Stimulated activated CD4-positive, alpha-beta T cell treated with anti-CD3 and anti-CD28 coated beads, Interleukin-1b, Interleukin-23, amount 100 ng/mL, for 4 hours (primary cell): ENCODE measurements at regions not wholly inside any gene's neighbourhood (a gene's known extent, or its start where the extent isn't known, plus 50 kb on each side); places are given as distances from the start of the nearest gene placed in this dataset.
"Not testable (repeated sequence)": the region's sequence is repeated elsewhere in the genome, so short reads cannot be mapped to it uniquely, and the experiment has no call there.

Source experiments
- DNase-seq, 2 donors: peaks; one replicate each; pipeline ENCODE4 v3.0.0-alpha.2; 2020; ENCODE audit warnings: low read depth in 2 of 2

GRCh38 chr13:76659074-76659473, 227.1 kb downstream of the KCTD12 start:
- DNase-seq = not testable (repeated sequence)

- no peak for DNase-seq
These were observed 229.7 kb downstream of the KCTD12 start for GRCh38 chr13:76656500-76656899.

- DNase-seq = no peak
These were observed 230.1 kb downstream of the KCTD12 start for GRCh38 chr13:76656056-76656455.

- DNase-seq = no peak
These were observed 231.9 kb downstream of the KCTD12 start for GRCh38 chr13:76654263-76654662.

GRCh38 chr13:76651286-76651685, 234.9 kb downstream of the KCTD12 start:
- DNase-seq = no peak

GRCh38 chr13:76647550-76647949, 238.7 kb downstream of the KCTD12 start:
- no peak for DNase-seq

GRCh38 chr13:76646946-76647345, 239.3 kb downstream of the KCTD12 start:
- DNase-seq = no peak

- no peak for DNase-seq
These were observed 240.6 kb downstream of the KCTD12 start for GRCh38 chr13:76645632-76646031.

GRCh38 chr13:76644906-76645305, 241.3 kb downstream of the KCTD12 start:
- no peak for DNase-seq

- no peak for DNase-seq
These were observed 242.6 kb downstream of the KCTD12 start for GRCh38 chr13:76643596-76643995.

GRCh38 chr13:76641056-76641455, 245.1 kb downstream of the KCTD12 start:
- DNase-seq = no peak

GRCh38 chr13:76638882-76639281, 247.3 kb downstream of the KCTD12 start:
- DNase-seq = no peak

- DNase-seq = no peak
These were observed 248.0 kb downstream of the KCTD12 start for GRCh38 chr13:76638181-76638580.

GRCh38 chr13:76637641-76638141, 248.5 kb downstream of the KCTD12 start:
- no peak for DNase-seq

GRCh38 chr13:76636829-76637228, 249.4 kb downstream of the KCTD12 start:
- DNase-seq = no peak

- DNase-seq = no peak
These were observed 250.7 kb downstream of the KCTD12 start for GRCh38 chr13:76635232-76636230.

- no peak for DNase-seq
These were observed 251.6 kb downstream of the KCTD12 start for GRCh38 chr13:76634431-76635191.

- no peak for DNase-seq
These were observed 253.7 kb downstream of the KCTD12 start for GRCh38 chr13:76632401-76633044.

- DNase-seq = no peak
These were observed 255.5 kb downstream of the KCTD12 start for GRCh38 chr13:76630629-76631230.

GRCh38 chr13:76622315-76623040, 263.7 kb downstream of the KCTD12 start:
- no peak for DNase-seq

GRCh38 chr13:76621705-76622104, 264.5 kb downstream of the KCTD12 start:
- no peak for DNase-seq
